HG03571 (cell line): ENCODE measurements at regions not wholly inside any gene's neighbourhood (a gene's known extent, or its start where the extent isn't known, plus 50 kb on each side); places are given as distances from the start of the nearest gene placed in this dataset.

Experiments
- ATAC-seq: cut with Tn5 transposase; IDR thresholded peaks from one replicate; pipeline ENCODE4 v1.9.1; 2021; ENCODE audit not compliant: unreplicated experiment

DNA sequence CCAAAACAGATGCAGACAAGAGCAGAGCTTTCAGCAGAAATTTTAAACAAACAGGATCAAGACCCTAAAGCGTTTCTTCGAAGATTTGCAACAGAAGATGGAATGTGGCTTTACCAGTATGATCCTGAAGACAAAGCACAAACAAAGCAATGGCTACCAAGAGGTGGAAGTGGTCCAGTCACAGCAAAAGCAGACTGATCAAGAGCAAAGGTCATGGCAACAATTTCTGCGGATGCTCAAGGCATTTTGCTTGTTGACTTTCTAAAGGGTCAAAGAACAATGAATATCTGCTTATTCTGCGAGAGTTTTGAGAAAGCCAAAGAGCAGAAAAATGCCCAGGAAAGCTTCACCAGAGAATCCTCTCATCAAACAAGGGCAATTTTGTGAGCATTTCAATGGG, 130.4 kb downstream of the MBL2 start:
- no peak for ATAC-seq

DNA sequence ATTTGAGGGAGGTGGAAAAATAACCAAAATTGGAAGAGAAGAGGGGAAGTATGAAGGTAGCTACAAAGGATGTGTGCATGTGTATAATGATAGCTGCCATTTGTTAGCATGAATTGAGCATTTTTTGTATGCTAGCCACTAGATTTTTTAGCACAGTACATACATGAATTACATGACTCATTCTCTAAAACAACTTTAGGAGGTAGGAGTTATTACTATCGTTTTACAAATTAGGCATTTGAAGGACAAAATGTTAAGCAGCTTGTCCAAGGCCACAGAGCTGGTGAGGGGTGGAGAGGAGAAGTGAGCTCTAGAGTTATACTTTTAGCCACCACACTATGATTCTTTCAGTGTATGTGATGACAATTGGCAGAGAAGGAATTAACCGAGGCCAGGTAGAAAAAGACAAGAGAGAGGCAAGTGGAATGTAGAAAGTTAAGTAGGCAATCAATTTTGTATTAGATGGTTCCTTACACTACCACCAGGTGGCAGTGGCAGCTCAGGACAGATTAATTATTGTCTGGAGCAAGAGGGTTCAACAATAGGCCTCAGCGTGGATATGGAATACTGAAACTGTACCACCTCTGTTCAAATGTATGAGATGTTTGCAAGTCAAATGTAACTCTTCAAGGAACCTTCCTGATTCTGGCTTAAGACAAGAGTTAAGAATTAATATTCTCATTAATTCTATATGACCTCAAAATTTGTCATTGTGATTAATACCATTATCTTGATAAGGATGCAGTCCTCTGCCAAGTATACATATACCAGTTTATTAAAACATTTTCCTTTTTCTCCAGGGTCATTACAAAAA, 128.0 kb downstream of the MBL2 start:
- ATAC-seq, result peak; percentile 62

GRCh38 chr10:52645187-52645758, 127.3 kb downstream of the MBL2 start:
- ATAC-seq, result no peak

- no peak for ATAC-seq
These were observed 123.1 kb downstream of the MBL2 start for GRCh38 chr10:52649511-52649910.

DNA sequence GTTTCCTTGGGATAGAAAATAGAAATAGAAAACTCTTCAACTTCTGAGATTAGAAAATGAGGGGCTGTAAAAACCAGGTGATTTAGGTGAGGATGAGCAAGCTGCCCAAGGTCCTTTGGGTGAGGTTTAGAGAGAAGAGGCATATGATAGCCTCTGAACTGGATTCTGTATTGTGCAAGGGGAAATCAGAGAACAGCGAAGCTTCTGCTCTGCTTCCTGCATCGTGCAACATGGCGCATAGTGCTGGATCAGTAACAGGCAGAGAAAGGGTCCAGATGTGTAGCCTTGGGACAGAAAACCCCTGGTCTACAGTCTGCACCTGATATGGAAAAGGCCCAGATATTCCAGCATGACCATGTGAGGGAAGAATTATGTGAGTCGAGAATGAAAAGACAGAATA, 121.7 kb downstream of the MBL2 start:
- no peak for ATAC-seq

GRCh38 chr10:52651293-52651692, 121.3 kb downstream of the MBL2 start:
- ATAC-seq, result no peak

- ATAC-seq, result no peak
These were observed 119.9 kb downstream of the MBL2 start for GRCh38 chr10:52652431-52653262.

GRCh38 chr10:52653263-52653909, 119.2 kb downstream of the MBL2 start:
- no peak for ATAC-seq

- ATAC-seq, result no peak
These were observed 118.4 kb downstream of the MBL2 start for GRCh38 chr10:52654201-52654600.

GRCh38 chr10:52658112-52658511, 114.5 kb downstream of the MBL2 start:
- ATAC-seq, result no peak

DNA sequence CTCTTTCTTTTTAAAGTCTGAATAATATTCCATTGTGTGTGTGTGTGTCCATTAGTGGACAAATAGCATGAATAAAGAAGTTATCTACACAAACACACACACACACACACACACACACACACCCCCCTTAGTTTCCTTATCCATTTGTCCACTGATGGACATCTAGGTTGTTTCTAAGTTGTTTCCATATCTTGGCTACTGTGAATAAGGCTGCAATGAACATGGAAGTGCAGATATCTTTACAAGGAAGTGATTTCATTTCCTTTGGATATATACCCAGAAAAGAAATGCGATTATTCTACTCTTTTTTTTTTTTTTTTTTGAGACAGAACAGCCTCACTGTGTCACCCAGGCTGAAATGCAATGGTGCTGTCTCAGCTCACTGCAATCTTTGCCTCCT, 113.5 kb downstream of the MBL2 start:
- no peak for ATAC-seq

DNA sequence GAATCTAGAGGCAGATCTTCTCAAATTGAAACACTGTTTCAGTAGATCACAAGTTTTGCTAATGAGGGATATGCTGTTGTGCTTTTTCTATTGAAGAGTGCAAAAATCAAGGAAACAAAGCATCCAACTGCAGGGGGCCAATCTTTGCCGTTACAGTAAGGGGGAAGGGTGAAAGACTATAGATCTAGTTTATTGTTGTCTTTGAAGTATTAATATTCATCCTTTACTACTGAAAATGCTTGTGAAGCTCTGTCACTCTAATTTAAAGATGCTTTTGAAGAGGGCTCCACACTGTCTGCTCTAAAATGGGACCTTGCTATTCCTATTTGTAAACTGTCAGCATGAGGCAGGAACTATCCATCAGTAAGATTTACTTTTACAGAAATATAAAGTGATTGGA, 110.3 kb downstream of the MBL2 start:
- no peak for ATAC-seq

DNA sequence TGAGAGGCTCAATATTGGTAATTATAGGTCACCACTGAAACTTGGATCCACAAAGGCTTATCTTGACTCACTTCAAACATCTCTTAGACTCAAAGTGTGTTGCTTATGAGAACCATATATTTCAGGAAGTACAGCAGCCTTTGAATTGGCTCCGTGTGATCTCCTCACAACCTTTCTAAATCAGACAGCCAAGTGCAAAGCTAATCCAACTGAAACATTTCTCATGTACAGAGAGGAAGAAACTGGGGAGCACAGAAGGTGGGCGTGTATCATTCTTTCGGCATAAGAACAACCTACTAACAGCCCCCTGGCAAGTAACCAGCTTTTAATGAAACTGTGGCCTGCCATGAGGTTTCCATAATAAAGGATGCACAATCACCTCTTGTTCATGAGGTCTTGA, 109.4 kb downstream of the MBL2 start:
- ATAC-seq, result no peak

GRCh38 chr10:52664629-52665028, 108.0 kb downstream of the MBL2 start:
- ATAC-seq, result no peak

- no peak for ATAC-seq
These were observed 106.8 kb downstream of the MBL2 start for GRCh38 chr10:52665821-52666220.

- ATAC-seq, result no peak
These were observed 105.7 kb downstream of the MBL2 start for GRCh38 chr10:52666931-52667330.

DNA sequence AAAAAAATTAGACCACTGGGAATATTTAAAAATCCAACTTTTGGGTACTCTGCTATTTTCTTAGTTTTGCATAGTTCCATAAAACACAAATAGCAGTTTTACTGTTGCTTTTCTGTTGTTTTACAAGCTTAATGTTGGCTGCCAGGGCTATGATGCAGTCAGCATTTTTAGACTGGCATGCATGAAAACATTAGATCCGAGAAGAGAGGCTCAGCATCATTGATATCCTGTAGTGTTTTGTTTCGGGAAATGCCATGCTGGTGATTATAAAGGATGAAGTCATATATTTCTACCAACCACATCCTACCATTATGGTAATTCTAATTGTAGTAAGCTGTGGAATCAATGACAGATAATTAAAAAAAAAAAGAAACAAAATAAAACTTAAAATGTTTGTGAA, 104.6 kb downstream of the MBL2 start:
- no peak for ATAC-seq

GRCh38 chr10:52672880-52673279, 99.7 kb downstream of the MBL2 start:
- no peak for ATAC-seq

DNA sequence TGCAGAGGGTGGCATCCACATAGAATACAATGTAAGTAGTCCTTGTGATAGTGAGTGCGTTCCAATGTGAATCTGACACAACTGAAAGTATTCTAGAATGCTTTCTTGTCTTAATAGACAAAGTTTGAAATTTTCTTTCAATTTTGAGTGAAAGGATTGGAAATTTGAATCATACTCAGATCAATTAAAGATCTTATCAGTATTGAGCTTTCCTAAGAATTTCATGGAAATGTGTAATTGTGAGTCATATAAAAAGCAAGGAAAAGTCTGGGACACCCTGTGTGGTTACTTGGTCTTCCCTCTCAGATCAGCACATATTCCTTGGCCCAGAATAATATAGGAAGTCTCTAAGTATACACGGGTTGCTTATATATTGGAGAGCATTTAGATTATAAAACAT, 99.1 kb downstream of the MBL2 start:
- ATAC-seq, result no peak

GRCh38 chr10:52674474-52674873, 98.1 kb downstream of the MBL2 start:
- ATAC-seq, result no peak

DNA sequence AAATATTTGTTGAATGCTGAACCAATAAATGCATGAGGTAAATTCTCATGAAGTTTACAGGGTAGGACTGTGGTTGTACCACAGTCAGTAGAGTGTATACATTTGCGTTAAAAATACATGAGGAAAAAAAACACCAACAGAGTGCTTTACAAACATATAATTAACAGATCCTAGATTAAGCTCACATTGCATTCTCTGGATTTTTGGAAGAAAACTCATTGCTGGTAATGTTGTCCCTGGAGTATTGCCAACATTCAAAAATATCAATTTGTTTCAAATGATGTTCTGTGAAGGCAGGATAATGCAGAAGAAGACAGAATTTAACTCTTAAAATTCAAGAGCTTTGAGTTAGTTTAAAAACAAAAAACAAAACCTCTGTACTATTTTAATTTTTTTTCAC, 95.5 kb downstream of the MBL2 start:
- ATAC-seq, result no peak
